ENCODE measurements at regions not wholly inside any gene's neighbourhood (a gene's known extent, or its start where the extent isn't known, plus 50 kb on each side); places are given as distances from the start of the nearest gene placed in this dataset.

- TF ChIP-seq, protein P1, sequence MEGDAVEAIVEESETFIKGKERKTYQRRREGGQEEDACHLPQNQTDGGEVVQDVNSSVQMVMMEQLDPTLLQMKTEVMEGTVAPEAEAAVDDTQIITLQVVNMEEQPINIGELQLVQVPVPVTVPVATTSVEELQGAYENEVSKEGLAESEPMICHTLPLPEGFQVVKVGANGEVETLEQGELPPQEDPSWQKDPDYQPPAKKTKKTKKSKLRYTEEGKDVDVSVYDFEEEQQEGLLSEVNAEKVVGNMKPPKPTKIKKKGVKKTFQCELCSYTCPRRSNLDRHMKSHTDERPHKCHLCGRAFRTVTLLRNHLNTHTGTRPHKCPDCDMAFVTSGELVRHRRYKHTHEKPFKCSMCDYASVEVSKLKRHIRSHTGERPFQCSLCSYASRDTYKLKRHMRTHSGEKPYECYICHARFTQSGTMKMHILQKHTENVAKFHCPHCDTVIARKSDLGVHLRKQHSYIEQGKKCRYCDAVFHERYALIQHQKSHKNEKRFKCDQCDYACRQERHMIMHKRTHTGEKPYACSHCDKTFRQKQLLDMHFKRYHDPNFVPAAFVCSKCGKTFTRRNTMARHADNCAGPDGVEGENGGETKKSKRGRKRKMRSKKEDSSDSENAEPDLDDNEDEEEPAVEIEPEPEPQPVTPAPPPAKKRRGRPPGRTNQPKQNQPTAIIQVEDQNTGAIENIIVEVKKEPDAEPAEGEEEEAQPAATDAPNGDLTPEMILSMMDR (IDR thresholded peaks at IDR 0.05; ENCODE audit: low read depth, low read length, poor library complexity, severe bottlenecking), result no peak
- no peak for TF ChIP-seq EZH2phosphoT487 (IDR thresholded peaks at IDR 0.05; ENCODE audit: borderline replicate concordance, low read length)
These were observed 395.2 kb downstream of the RPL10L start for GRCh38 chr14:46256381-46256780.
